Subcutaneous abdominal adipose tissue (tissue), 5 donors: ENCODE measurements at regions not wholly inside any gene's neighbourhood (a gene's known extent, or its start where the extent isn't known, plus 50 kb on each side); places are given as distances from the start of the nearest gene placed in this dataset.
"Not testable (repeated sequence)": the region's sequence is repeated elsewhere in the genome, so short reads cannot be mapped to it uniquely, and the experiment has no call there.

Experiments
- H3K27ac ChIP-seq: one replicate; pipeline ENCODE4 v1.7.0; 2013; ENCODE audit warnings: low read depth, mild to moderate bottlenecking, inconsistent platforms, low read length, moderate library complexity
- H3K27me3 ChIP-seq, 5 donors: one replicate each; pipeline ENCODE4 v1.7.0; 2013; ENCODE audit warnings: low read length in 5 of 5, inconsistent platforms in 1 of 5; ENCODE audit not compliant: control insufficient read depth in 5 of 5, insufficient read depth in 4 of 5
- H3K36me3 ChIP-seq, 5 donors: one replicate each; pipeline ENCODE4 v1.7.0; 2013; ENCODE audit warnings: low read length in 5 of 5; ENCODE audit not compliant: control insufficient read depth in 5 of 5, insufficient read depth in 5 of 5
- H3K4me1 ChIP-seq, 5 donors: one replicate each; pipeline ENCODE4 v1.7.0; 2013; ENCODE audit warnings: low read length in 5 of 5, mild to moderate bottlenecking in 3 of 5, moderate library complexity in 1 of 5; ENCODE audit not compliant: control insufficient read depth in 5 of 5, insufficient read depth in 5 of 5
- H3K4me3 ChIP-seq, 5 donors: one replicate each; pipeline ENCODE4 v1.7.0; 2013; ENCODE audit warnings: low read length in 5 of 5, low read depth in 1 of 5
- H3K9ac ChIP-seq, 5 donors: one replicate each; pipeline ENCODE4 v1.7.0; 2013; ENCODE audit warnings: low read length in 5 of 5, mild to moderate bottlenecking in 4 of 5, moderate library complexity in 3 of 5
- H3K9me3 ChIP-seq, 5 donors: one replicate each; pipeline ENCODE4 v1.7.0; 2013; ENCODE audit warnings: low read length in 5 of 5; ENCODE audit not compliant: control insufficient read depth in 5 of 5
- donor health status: healthy.
- donor health status: healthy.
- donor health status: healthy.
- donor health status: healthy.
- donor health status: healthy.

DNA sequence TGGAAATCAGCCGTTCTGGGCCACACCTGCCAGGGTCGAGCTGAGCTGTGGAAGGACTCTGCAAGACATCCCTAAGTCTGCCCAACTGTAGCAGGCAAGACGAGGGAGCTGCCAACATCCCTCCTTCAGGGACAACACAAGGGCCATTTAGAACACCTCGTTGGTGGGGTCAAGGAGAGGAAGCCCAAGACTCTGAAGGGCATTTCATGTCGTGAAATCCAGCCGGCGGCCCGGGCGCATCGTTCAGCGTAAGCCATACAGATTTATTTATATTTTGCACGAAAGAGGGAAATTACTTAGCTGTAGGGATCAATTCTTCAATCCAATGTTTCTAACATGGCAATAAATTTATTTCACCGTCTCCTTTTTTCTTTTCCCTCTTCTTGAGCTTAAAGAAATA, 101.7 kb upstream of the ZC3H12A start:
- Histone ChIP-seq H3K9me3 (peaks cover 0 to 6% (median 0%) of the 10 kb centered on the region in 5 donors), H3K36me3 (no peaks in the 10 kb centered on the region), H3K27me3 (peaks cover 0 to 5% (median 0%) of the 10 kb centered on the region in 5 donors), H3K27ac (no peak overlapping the region), H3K9ac (no peak overlapping the region), H3K4me3 (no peak overlapping the region), H3K4me1 (no peaks in the 10 kb centered on the region)

DNA sequence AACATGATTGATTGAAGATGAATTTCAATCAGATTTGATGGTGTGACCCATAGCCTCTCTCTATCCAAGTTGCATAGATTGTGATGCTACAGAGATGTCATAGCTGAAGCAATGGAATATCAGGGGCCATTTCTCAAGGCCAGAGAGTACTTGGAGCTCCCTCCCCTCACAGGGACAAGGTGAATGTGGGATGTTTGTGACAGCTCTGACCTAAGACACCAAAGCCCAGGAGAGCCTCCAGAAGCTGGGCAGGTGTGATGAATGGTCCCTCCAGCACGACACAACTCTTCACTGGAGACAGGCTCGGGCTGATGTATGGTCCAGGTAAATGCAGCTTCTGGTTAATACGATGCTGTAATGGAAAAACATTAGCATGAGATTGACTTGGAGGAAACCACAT, 101.0 kb upstream of the ZC3H12A start:
- Histone ChIP-seq H3K9ac (no peak overlapping the region), H3K4me3 (no peak overlapping the region), H3K27me3 (peaks cover 0 to 5% (median 0%) of the 10 kb centered on the region in 5 donors), H3K4me1 (no peaks in the 10 kb centered on the region), H3K9me3 (peaks cover 0 to 6% (median 0%) of the 10 kb centered on the region in 5 donors), H3K27ac (no peak overlapping the region), H3K36me3 (no peaks in the 10 kb centered on the region)

DNA sequence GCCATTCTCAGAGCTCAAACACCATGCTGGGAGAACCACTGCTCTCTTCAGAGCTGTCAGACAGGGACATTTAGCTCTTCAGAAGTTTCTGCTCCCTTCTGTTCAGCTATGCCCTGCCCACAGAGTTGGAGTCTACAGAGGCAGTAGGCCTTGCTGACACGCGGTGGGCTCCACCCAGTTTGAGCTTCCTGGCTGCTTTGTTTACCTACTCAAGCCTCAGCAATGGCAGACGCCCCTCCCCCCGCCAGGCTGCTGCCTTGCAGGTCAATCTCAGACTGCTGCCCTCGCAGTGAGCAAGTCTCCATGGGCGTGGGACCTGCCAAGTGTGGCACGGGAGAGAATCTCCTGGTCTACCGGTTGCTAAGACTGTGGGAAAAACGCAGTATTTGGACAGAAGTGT, 93.8 kb upstream of the ZC3H12A start:
- H3K4me1 ChIP-seq, H3K9ac ChIP-seq, H3K27ac ChIP-seq, H3K36me3 ChIP-seq, H3K27me3 ChIP-seq, H3K9me3 ChIP-seq, H3K4me3 ChIP-seq: not testable (repeated sequence)

DNA sequence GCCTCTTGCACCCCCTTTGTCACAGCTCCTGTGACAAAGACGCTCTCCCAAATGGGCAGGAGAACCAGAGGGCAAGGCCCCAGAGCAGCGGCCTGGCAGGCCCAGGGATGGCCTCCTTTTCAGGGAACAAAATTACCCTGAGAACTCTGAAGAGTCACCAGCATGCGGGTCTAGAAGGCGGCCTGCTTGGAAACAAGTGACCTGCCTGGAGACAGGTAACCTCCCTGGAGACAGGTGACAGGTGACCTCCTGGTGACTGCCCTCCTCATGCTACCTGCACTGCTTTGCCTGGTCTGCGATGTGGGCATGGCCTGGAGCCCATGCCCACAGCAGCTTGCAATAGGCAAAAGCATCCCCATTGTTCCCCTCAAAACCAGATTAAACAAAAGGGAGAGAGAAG, 86.5 kb upstream of the ZC3H12A start:
- no peaks in the 10 kb centered on the region for H3K4me1 ChIP-seq
- H3K4me3 ChIP-seq = no peak overlapping the region
- H3K27me3 ChIP-seq = peaks cover 8 to 17% (median 13%) of the 10 kb centered on the region in 5 donors
- H3K9ac ChIP-seq = no peak overlapping the region
- H3K36me3 ChIP-seq = no peaks in the 10 kb centered on the region
- H3K27ac ChIP-seq = no peak overlapping the region
- H3K9me3 ChIP-seq = peaks cover 0 to 3% (median 0%) of the 10 kb centered on the region in 5 donors

DNA sequence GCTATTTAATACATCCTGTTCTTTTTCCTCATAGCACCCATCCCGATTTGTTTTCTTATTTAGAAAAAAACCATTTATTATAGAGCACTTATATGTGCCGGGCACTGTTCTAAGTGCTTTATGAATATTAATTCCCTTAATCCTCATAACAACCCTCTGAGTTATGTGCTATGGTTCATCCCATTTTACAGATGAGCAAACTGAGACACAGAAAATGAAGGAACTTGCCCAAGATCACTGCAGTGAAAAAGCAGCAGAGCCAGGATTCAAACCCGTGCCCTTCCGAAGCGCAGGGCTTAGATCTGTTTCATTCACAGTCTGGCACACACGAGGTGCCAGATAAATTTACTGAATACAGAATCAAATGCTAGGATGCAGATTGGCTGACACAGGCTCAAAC, 85.1 kb upstream of the ZC3H12A start:
- H3K4me1 ChIP-seq = no peaks in the 10 kb centered on the region
- H3K36me3 ChIP-seq = no peaks in the 10 kb centered on the region
- no peak overlapping the region for H3K27ac ChIP-seq
- H3K9ac ChIP-seq = no peak overlapping the region
- H3K4me3 ChIP-seq = no peak overlapping the region
- no peaks in the 10 kb centered on the region for H3K9me3 ChIP-seq
- H3K27me3 ChIP-seq = peaks cover 8 to 27% (median 19%) of the 10 kb centered on the region in 5 donors

DNA sequence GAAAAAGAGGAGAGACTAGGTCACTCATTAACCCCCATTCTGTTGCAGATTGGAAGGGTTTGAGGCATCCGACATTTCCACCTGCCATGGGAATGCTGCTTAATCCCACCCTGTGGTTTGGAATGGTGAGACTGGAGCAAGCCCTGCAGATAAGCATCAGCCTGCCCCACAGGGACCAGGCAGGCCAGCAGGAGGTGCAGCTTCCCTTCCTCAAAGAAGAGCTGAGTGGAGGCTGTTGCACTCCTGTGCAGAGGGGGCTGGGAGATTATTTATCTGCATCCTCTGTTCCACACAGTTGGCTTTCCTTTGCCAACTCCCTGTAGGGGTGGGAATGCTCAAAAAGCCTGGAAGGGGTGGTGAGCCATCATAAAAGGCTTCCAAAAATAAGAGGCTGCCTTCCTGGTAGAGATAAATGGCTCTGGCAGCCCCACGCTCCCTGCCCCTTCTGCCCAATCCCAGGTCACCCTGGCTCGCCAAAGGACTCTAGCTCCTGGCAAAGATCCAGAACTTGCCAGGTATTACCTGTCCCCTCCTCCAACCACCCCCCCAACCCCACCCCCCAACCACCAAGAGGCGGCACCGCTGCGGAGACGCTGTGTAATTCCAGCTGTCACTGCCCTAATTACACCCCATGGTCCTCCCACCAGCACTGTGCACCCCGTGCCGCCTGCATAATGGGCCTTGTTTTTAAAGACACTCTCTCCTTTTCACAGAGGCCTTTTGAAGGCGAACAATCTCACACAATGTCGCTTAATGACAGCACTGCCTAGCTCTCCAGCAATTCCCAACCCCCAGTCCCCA, 83.0 kb upstream of the ZC3H12A start:
- Histone ChIP-seq H3K9ac (no peak overlapping the region), H3K4me3 (no peak overlapping the region), H3K27me3 (peaks cover 18 to 45% (median 35%) of the 10 kb centered on the region in 5 donors), H3K27ac (no peak overlapping the region), H3K4me1 (no peaks in the 10 kb centered on the region), H3K36me3 (no peaks in the 10 kb centered on the region), H3K9me3 (no peaks in the 10 kb centered on the region)

DNA sequence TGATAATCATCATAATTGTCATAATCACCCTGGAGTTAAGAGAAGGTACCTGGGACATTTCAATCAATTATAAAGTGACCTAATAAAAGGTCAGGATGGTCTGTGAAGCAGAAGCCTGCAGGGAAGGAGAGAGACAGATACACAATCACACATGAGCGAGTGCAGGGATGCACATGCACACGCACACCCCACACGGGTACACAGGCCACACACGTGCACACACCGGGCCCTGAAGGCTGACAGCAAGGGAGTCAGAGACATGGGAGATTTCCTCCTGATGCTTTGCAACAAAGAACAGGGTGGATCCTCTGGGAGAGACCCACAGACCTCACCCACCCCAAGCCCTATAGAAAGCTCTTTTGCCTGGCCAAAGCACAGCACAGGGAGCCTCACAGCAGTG, 82.3 kb upstream of the ZC3H12A start:
- H3K36me3 ChIP-seq = no peaks in the 10 kb centered on the region
- peaks cover 21 to 48% (median 38%) of the 10 kb centered on the region in 5 donors for H3K27me3 ChIP-seq
- no peak overlapping the region for H3K27ac ChIP-seq
- no peak overlapping the region for H3K4me3 ChIP-seq
- no peaks in the 10 kb centered on the region for H3K9me3 ChIP-seq
- H3K9ac ChIP-seq = no peak overlapping the region
- H3K4me1 ChIP-seq = no peaks in the 10 kb centered on the region

DNA sequence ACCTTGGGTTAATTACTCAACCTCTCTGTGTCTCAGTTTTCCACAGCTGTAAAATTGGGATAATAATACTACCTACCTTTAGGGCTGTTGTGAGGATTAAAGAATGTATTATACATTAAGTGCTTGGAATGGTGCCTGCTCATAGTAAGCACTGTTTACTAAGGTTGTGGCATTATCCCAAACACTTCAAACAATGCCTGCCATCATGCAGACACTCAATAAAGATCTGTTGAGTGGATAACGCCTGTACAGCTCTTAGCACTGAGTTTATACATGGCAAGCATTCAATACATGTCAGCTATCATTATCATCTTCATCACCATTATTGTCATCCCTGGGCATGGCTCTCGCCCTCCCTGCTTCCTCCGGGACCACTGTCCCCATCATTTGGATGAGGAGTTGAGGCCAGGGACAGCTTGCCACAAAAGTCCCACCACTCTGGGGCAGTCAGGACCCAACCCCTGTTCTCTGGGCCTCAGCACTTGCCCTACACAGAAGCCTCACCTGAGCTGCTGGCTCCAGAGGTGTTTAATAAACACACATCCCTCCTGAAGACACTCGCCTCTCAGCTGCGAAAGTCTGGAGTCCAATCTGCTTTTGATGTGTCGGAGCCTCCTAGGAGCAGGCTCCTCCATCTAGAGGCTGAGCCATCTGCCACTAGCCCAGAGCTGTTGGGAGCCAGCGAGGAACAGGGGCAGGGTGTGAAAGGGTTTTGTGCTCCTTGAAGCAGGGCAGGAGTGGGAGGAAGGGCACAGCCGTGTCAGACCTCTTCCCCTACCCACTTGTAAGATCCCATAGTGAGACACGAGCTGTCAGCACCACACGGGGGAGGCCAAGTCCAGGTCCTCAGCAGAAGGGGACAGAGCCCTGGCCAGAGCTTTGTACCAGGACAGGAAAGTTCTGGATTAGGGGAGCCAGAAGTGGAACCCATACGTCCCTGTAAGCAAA, 80.9 kb upstream of the ZC3H12A start:
- Histone ChIP-seq H3K27me3 (peaks cover 21 to 48% (median 39%) of the 10 kb centered on the region in 5 donors), H3K27ac (no peak overlapping the region), H3K9ac (no peak overlapping the region), H3K4me3 (no peak overlapping the region), H3K4me1 (no peaks in the 10 kb centered on the region), H3K36me3 (no peaks in the 10 kb centered on the region), H3K9me3 (no peaks in the 10 kb centered on the region)

DNA sequence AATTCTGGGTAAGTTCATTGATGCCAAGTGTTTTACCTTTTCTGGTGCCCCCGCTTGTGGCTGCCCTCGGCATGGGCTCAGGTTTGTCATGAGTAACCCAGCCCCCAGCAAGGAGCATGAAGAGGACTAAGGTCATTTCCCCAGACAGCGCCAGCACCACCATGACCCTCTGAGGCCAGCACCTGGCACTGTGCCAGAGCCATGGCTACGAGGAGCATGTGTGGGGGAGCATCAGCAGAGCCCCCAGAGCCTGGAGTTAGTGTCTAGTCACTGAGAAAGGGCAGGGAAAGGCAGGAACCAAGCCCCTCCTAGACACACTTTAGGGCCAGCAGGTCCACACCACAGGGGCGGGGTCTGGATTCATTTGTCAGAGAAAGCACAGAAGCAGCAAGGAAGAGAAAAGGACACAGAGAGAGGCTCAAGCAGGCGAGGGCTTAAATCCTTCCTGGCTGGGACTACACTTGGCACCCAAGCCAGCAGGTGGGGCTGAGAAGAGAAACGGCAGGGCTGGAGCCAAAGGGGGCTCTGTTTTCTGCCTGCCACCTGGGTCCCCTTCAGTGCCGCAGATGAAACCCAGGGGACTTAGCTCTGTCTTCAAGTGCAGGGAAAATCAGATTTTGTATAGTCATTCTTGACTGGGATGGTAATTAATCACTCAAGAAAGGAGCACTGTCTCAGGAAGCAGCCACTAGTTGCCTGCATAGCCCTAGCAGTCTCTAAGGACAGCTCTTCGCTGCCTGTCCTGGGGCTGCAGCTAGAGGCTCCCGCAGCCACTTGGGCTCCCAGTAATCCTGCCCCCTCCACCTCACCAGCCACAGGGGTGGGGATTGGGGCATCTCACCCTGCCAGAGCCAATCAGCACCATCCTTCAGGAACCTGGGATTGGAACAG, 79.6 kb upstream of the ZC3H12A start:
- Histone ChIP-seq H3K9me3 (no peaks in the 10 kb centered on the region), H3K27ac (no peak overlapping the region), H3K9ac (no peak overlapping the region), H3K4me3 (no peak overlapping the region), H3K4me1 (no peaks in the 10 kb centered on the region), H3K36me3 (no peaks in the 10 kb centered on the region), H3K27me3 (peaks cover 18 to 51% (median 39%) of the 10 kb centered on the region in 5 donors)
